Tibial nerve (tissue), 4 donors: ENCODE measurements at regions not wholly inside any gene's neighbourhood (a gene's known extent, or its start where the extent isn't known, plus 50 kb on each side); places are given as distances from the start of the nearest gene placed in this dataset.

Experiments
- DNase-seq, 2 donors: peaks; one replicate each; pipeline ENCODE4 v3.0.0-alpha.2; 2019; ENCODE audit warnings: low spot score in 2 of 2
- H3K27ac ChIP-seq, 4 donors: fragments of 200-600 bp; sonication (generic) in 3 of 4; one replicate each; pipeline ENCODE4 v1.5.1; 2017 to 2019; ENCODE audit warnings: mild to moderate bottlenecking in 1 of 4
- H3K27me3 ChIP-seq, 2 donors: fragments of 200-600 bp; sonication (generic) in 1 of 2; one replicate each; pipeline versions ENCODE4 v1.5.1 to v1.6.0; 2017 to 2019
- H3K36me3 ChIP-seq, 3 donors: fragments of 200-600 bp; sonication (generic); one replicate each; pipeline ENCODE4 v1.5.1; 2018 to 2019
- H3K4me1 ChIP-seq, 4 donors: fragments of 200-600 bp; sonication (generic) in 3 of 4; one replicate each; pipeline ENCODE4 v1.5.1; 2017 to 2019
- H3K4me3 ChIP-seq, 4 donors: fragments of 200-600 bp; sonication (generic) in 3 of 4; one replicate each; pipeline ENCODE4 v1.5.1; 2017 to 2019; ENCODE audit warnings: mild to moderate bottlenecking in 1 of 4, moderate library complexity in 1 of 4
- H3K9me3 ChIP-seq, 4 donors: fragments of 200-600 bp; sonication (generic) in 3 of 4; one replicate each; pipeline ENCODE4 v1.5.1; 2017 to 2019
- EP300 ChIP-seq, 2 donors: sonication (generic); formaldehyde crosslinking; IDR thresholded peaks; one replicate each; pipeline ENCODE4 v1.6.1; 2017; ENCODE audit warnings: antibody characterized with exemption in 2 of 2, mild to moderate bottlenecking in 1 of 2
- POLR2A ChIP-seq, 2 donors: fragments of 450-650 bp; IDR thresholded peaks; one replicate each; pipeline ENCODE4 v1.6.1; 2017; ENCODE audit warnings: antibody characterized with exemption in 2 of 2, mild to moderate bottlenecking in 2 of 2, moderate library complexity in 2 of 2
- WGBS, 2 donors: methylation state at CpG; one replicate each; pipeline ENCODE4 v1.1.5; 2018; 5-methylcytosine and 5-hydroxymethylcytosine counted together
- TF ChIP-seq, protein P1 (sequence below), 5 experiments: fragments of 200-600 bp in 3 of 5; fragments of 450-650 bp in 2 of 5; sonication (generic) in 3 of 5; IDR thresholded peaks; one replicate each; pipeline ENCODE4 v1.5.1; 2016 to 2019; ENCODE audit warnings: antibody characterized with exemption in 5 of 5, mild to moderate bottlenecking in 3 of 5, moderate library complexity in 2 of 5

DNA sequence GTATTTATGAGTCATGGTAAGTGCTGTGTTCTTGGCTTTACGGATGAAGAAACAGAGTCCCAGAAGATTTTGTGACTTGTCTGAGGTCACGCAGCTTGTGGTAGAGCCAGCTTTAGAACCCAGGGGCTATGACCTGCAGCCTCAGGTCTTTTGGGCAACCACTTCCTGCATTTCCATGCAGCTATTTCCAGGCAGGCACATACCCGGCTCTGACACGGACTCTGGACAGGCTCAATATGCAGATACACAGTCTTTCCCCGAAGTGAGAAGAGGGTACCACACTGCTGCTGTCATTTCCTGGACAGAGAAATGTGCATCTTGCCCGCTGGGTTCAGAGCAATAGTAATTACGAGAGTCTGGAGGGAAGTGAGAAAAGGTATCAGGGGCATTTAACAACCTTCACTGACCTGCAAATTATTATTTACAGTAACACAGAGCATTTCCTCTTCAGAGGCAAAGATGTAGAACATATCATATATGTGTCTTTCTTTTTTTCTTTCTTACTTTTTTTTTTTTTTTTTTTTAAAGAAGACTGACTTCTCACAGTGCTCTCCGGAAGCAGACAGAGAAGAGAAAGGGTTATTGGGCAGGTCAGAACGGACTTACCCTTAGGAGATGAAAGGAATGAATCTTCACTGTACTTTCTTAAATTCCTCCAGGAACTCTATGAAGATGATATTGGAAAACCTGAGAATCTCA is 185.1 kb downstream of the CLIC5 start:
- Histone ChIP-seq H3K9me3 (no peaks in the 10 kb centered on the region), H3K4me1 (no peaks in the 10 kb centered on the region), H3K4me3 (no peak overlapping the region), H3K36me3 (no peaks in the 10 kb centered on the region), H3K27me3 (no peaks in the 10 kb centered on the region), H3K27ac (no peak overlapping the region)
- no peak for DNase-seq
- 44 to 53% methylated on average over 9 of the region's 9 CpGs for WGBS, 2 donors
- TF ChIP-seq EP300 (IDR thresholded peaks at IDR 0.05) (no peak), POLR2A (IDR thresholded peaks at IDR 0.05) (no peak)
- TF ChIP-seq, protein P1, sequence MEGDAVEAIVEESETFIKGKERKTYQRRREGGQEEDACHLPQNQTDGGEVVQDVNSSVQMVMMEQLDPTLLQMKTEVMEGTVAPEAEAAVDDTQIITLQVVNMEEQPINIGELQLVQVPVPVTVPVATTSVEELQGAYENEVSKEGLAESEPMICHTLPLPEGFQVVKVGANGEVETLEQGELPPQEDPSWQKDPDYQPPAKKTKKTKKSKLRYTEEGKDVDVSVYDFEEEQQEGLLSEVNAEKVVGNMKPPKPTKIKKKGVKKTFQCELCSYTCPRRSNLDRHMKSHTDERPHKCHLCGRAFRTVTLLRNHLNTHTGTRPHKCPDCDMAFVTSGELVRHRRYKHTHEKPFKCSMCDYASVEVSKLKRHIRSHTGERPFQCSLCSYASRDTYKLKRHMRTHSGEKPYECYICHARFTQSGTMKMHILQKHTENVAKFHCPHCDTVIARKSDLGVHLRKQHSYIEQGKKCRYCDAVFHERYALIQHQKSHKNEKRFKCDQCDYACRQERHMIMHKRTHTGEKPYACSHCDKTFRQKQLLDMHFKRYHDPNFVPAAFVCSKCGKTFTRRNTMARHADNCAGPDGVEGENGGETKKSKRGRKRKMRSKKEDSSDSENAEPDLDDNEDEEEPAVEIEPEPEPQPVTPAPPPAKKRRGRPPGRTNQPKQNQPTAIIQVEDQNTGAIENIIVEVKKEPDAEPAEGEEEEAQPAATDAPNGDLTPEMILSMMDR (IDR thresholded peaks at IDR 0.05): no peak

DNA sequence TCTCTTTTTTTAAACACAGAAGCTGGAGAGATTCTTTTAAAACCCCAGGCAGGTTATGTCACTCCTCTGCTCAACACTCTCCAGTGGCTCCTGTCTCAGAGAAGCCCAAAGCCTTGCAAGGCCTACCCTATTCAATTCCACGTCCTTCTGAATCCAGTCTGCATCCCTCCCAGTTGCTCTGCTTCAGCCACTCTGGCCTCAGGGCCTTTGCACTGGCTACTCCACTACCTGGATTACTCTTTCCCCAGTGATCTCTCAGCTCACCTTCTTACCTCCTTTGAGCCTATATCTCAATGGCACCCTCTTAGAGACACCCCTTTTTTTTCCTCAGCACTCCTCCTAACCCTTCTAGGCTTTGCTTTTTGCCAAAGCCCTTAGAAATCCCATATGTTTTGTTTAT is 185.8 kb downstream of the CLIC5 start:
- TF ChIP-seq, protein P1 (IDR thresholded peaks at IDR 0.05): no peak
- TF ChIP-seq EP300 (IDR thresholded peaks at IDR 0.05) (no peak), POLR2A (IDR thresholded peaks at IDR 0.05) (no peak)
- H3K36me3 ChIP-seq: no peaks in the 10 kb centered on the region
- WGBS, 2 donors: 91 to 96% methylated on average over 1 of the region's 1 CpG
- H3K27me3 ChIP-seq: no peaks in the 10 kb centered on the region
- no peak overlapping the region for H3K4me3 ChIP-seq
- no peaks in the 10 kb centered on the region for H3K4me1 ChIP-seq
- DNase-seq: no peak
- H3K9me3 ChIP-seq: no peaks in the 10 kb centered on the region
- H3K27ac ChIP-seq: no peak overlapping the region

DNA sequence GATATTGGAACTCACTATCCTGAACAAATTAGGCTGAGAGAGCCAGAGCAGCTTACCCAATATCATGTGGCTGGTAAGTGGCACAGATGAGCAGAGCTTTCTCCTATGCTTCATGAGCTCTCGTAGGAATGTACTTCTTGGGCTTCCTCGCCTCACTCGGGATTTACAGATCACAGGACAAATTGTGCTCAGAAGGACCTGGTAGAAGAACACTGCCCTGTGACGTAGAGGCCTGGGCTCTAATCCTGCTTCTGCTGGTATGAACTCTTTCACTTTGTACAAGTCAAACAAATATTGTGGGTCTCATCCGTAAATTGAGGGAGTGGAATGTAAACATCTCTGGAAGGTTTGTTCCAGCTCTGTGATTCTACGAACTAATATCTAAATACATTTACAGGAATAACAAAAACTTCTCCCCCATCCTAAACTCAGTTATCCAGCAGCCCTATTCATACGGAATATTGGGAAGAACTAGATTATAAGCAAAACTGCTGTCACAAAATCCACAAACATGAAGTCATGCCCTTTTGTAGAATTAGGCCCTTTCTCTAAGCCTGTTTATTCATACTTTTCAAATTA is 187.6 kb downstream of the CLIC5 start:
- H3K4me3 ChIP-seq: no peak overlapping the region
- no peaks in the 10 kb centered on the region for H3K4me1 ChIP-seq
- no peak for TF ChIP-seq POLR2A (IDR thresholded peaks at IDR 0.05)
- no peaks in the 10 kb centered on the region for H3K36me3 ChIP-seq
- 81 to 86% methylated on average over 7 of the region's 7 CpGs for WGBS, 2 donors
- no peaks in the 10 kb centered on the region for H3K9me3 ChIP-seq
- no peak overlapping the region for H3K27ac ChIP-seq
- no peak for DNase-seq
- no peaks in the 10 kb centered on the region for H3K27me3 ChIP-seq

DNA sequence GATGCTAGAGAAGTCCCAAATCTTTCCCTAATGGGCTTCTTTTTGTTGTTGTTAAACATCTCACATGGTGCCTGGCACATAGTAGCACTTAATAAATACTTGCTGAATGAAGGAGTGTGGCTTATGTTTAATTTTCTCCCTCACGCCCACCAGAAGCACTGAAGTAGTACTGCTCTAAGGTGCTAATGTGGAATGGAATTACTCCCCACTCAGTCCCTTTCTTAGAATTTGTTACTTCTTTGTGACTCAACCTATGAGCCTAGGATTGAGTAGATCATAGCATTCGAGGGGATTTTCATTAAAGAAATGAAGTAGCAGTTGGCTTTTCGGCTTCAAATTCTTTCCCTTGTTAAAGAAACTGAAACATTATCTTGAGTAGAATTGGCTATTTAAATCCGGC is 192.8 kb downstream of the CLIC5 start:
- TF ChIP-seq, protein P1 (IDR thresholded peaks at IDR 0.05): no peak
- TF ChIP-seq EP300 (IDR thresholded peaks at IDR 0.05) (no peak), POLR2A (IDR thresholded peaks at IDR 0.05) (no peak)
- Histone ChIP-seq H3K4me3 (no peak overlapping the region), H3K9me3 (no peaks in the 10 kb centered on the region), H3K36me3 (no peaks in the 10 kb centered on the region), H3K27me3 (no peaks in the 10 kb centered on the region), H3K4me1 (no peaks in the 10 kb centered on the region), H3K27ac (no peak overlapping the region)
- WGBS, 2 donors: 85 to 87% methylated on average over 4 of the region's 4 CpGs
- no peak for DNase-seq

DNA sequence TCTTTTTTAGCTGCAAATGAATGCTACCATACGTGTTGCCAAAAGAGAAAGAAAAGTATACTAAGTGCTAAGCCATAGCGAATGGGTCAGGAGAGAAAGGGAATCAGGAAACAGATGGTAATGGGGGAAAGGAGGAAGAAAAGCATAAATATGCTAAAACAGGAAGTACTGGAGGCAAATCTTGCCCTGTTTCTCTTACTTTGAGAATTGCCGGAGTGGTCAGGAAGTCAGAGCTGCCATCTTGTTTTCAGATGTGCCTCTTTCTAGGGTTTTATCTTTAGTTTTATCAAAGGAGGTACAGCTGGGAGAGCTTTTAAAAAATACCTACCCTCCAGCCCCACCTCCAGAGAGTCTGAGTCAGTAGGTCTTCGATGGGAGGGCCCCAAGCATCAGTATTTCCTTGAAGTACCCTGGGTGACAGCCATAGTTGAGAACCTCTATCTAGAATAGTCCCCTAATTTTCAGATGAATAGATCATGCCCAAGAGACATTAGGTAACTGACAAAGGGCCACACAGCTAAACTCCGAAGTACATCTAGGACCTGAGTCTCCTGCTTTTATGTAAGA is 193.3 kb downstream of the CLIC5 start:
- Histone ChIP-seq H3K27ac (no peak overlapping the region), H3K9me3 (no peaks in the 10 kb centered on the region), H3K27me3 (no peaks in the 10 kb centered on the region), H3K4me1 (no peaks in the 10 kb centered on the region), H3K36me3 (no peaks in the 10 kb centered on the region), H3K4me3 (no peak overlapping the region)
- no peak for DNase-seq
- TF ChIP-seq EP300 (IDR thresholded peaks at IDR 0.05) (no peak), POLR2A (IDR thresholded peaks at IDR 0.05) (no peak)
- TF ChIP-seq, protein P1 (IDR thresholded peaks at IDR 0.05): no peak
- 71 to 73% methylated on average over 5 of the region's 5 CpGs for WGBS, 2 donors
